Brain pericyte (primary cell): ENCODE measurements at regions not wholly inside any gene's neighbourhood (a gene's known extent, or its start where the extent isn't known, plus 50 kb on each side); places are given as distances from the start of the nearest gene placed in this dataset.
A peak's percentile ranks its signal among the peaks of the same experiment; 100 is the strongest.

ENCODE experiments used
- DNase-seq: peaks from one replicate; pipeline ENCODE4 v3.0.0-alpha.2; 2012; ENCODE audit warnings: low read depth, low spot score

GRCh38 chr4:188821500-188821899 is 682.3 kb downstream of the TRIML1 start:
- no peak for DNase-seq

GRCh38 chr4:188822698-188823097 is 683.5 kb downstream of the TRIML1 start:
- DNase-seq: no peak

- DNase-seq: no peak
Observed at GRCh38 chr4:188824553-188824952, 685.3 kb downstream of the TRIML1 start.

GRCh38 chr4:188826393-188826792 is 687.2 kb downstream of the TRIML1 start:
- no peak for DNase-seq

- DNase-seq: no peak
Observed at GRCh38 chr4:188839704-188840103, 700.5 kb downstream of the TRIML1 start.

GRCh38 chr4:188841523-188841922 is 702.3 kb downstream of the TRIML1 start:
- peak; percentile 12 for DNase-seq

GRCh38 chr4:188854436-188854835 is 715.2 kb downstream of the TRIML1 start:
- no peak for DNase-seq

GRCh38 chr4:188858696-188859095 is 719.5 kb downstream of the TRIML1 start:
- DNase-seq: no peak

- no peak for DNase-seq
Observed at GRCh38 chr4:188864741-188865140, 725.5 kb downstream of the TRIML1 start.

GRCh38 chr4:188867796-188868195 is 728.6 kb downstream of the TRIML1 start:
- DNase-seq: no peak

- no peak for DNase-seq
Observed at GRCh38 chr4:188869581-188869980, 730.3 kb downstream of the TRIML1 start.

- DNase-seq: no peak
Observed at GRCh38 chr4:188872809-188873208, 733.6 kb downstream of the TRIML1 start.

GRCh38 chr4:188876881-188877280 is 737.6 kb downstream of the TRIML1 start:
- DNase-seq: no peak

- no peak for DNase-seq
Observed at GRCh38 chr4:188879598-188879997, 740.4 kb downstream of the TRIML1 start.

GRCh38 chr4:188887905-188888304 is 748.7 kb downstream of the TRIML1 start:
- DNase-seq: no peak

GRCh38 chr4:188892837-188893236 is 753.6 kb downstream of the TRIML1 start:
- DNase-seq: no peak

GRCh38 chr4:188903986-188904385 is 764.7 kb downstream of the TRIML1 start:
- no peak for DNase-seq

- DNase-seq: no peak
Observed at GRCh38 chr4:188904617-188905016, 765.4 kb downstream of the TRIML1 start.

- DNase-seq: no peak
Observed at GRCh38 chr4:188905248-188905647, 766.0 kb downstream of the TRIML1 start.

GRCh38 chr4:188911199-188911598 is 772.0 kb downstream of the TRIML1 start:
- DNase-seq: no peak

GRCh38 chr4:188911707-188912106 is 772.5 kb downstream of the TRIML1 start:
- DNase-seq: no peak

- no peak for DNase-seq
Observed at GRCh38 chr4:188915175-188915574, 775.9 kb downstream of the TRIML1 start.

- DNase-seq: no peak
Observed at GRCh38 chr4:188918787-188919186, 779.5 kb downstream of the TRIML1 start.

- DNase-seq: no peak
Observed at GRCh38 chr4:188930822-188931221, 791.6 kb downstream of the TRIML1 start.
